Islet precursor cell (in vitro differentiated cells): ENCODE measurements at regions not wholly inside any gene's neighbourhood (a gene's known extent, or its start where the extent isn't known, plus 50 kb on each side); places are given as distances from the start of the nearest gene placed in this dataset.
A peak's percentile ranks its signal among the peaks of the same experiment; 100 is the strongest.
"Not testable (repeated sequence)": the region's sequence is repeated elsewhere in the genome, so short reads cannot be mapped to it uniquely, and the experiment has no call there.

ENCODE experiments used
- DNase-seq: peaks from one replicate; pipeline ENCODE4 v3.0.0-alpha.2; 2018

GRCh38 chr13:81409284-81409683 is 1068.4 kb upstream of the SPRY2 start:
- DNase-seq, result no peak

- no peak for DNase-seq
Observed at GRCh38 chr13:81408647-81409046, 1067.7 kb upstream of the SPRY2 start.

GRCh38 chr13:81406639-81407292 is 1065.8 kb upstream of the SPRY2 start:
- no peak for DNase-seq

GRCh38 chr13:81406022-81406421 is 1065.1 kb upstream of the SPRY2 start:
- no peak for DNase-seq

GRCh38 chr13:81396192-81396591 is 1055.3 kb upstream of the SPRY2 start:
- no peak for DNase-seq

GRCh38 chr13:81395368-81395767 is 1054.4 kb upstream of the SPRY2 start:
- peak; percentile 92 for DNase-seq

- no peak for DNase-seq
Observed at GRCh38 chr13:81394640-81395039, 1053.7 kb upstream of the SPRY2 start.

GRCh38 chr13:81393721-81394120 is 1052.8 kb upstream of the SPRY2 start:
- peak; percentile 61 for DNase-seq

- no peak for DNase-seq
Observed at GRCh38 chr13:81393110-81393509, 1052.2 kb upstream of the SPRY2 start.

- DNase-seq, result no peak
Observed at GRCh38 chr13:81388400-81388799, 1047.5 kb upstream of the SPRY2 start.

- DNase-seq, result no peak
Observed at GRCh38 chr13:81383444-81383843, 1042.5 kb upstream of the SPRY2 start.

GRCh38 chr13:81382246-81382645 is 1041.3 kb upstream of the SPRY2 start:
- DNase-seq, result no peak

GRCh38 chr13:81381560-81381959 is 1040.6 kb upstream of the SPRY2 start:
- no peak for DNase-seq

GRCh38 chr13:81379183-81379582 is 1038.3 kb upstream of the SPRY2 start:
- DNase-seq, result no peak

GRCh38 chr13:81377921-81378320 is 1037.0 kb upstream of the SPRY2 start:
- DNase-seq, result no peak

GRCh38 chr13:81375709-81376108 is 1034.8 kb upstream of the SPRY2 start:
- DNase-seq, result no peak

- not testable (repeated sequence) for DNase-seq
Observed at GRCh38 chr13:81362711-81363110, 1021.8 kb upstream of the SPRY2 start.

- no peak for DNase-seq
Observed at GRCh38 chr13:81350056-81350455, 1009.1 kb upstream of the SPRY2 start.

- not testable (repeated sequence) for DNase-seq
Observed at GRCh38 chr13:81340118-81341069, 999.5 kb upstream of the SPRY2 start.

- DNase-seq, result not testable (repeated sequence)
Observed at GRCh38 chr13:81339666-81340065, 998.7 kb upstream of the SPRY2 start.

GRCh38 chr13:81334481-81334880 is 993.6 kb upstream of the SPRY2 start:
- no peak for DNase-seq

- DNase-seq, result no peak
Observed at GRCh38 chr13:81326913-81327312, 986.0 kb upstream of the SPRY2 start.

GRCh38 chr13:81320516-81320915 is 979.6 kb upstream of the SPRY2 start:
- DNase-seq, result no peak

GRCh38 chr13:81319351-81319750 is 978.4 kb upstream of the SPRY2 start:
- DNase-seq, result no peak
